ENCODE measurements at regions not wholly inside any gene's neighbourhood (a gene's known extent, or its start where the extent isn't known, plus 50 kb on each side); places are given as distances from the start of the nearest gene placed in this dataset.

DNA sequence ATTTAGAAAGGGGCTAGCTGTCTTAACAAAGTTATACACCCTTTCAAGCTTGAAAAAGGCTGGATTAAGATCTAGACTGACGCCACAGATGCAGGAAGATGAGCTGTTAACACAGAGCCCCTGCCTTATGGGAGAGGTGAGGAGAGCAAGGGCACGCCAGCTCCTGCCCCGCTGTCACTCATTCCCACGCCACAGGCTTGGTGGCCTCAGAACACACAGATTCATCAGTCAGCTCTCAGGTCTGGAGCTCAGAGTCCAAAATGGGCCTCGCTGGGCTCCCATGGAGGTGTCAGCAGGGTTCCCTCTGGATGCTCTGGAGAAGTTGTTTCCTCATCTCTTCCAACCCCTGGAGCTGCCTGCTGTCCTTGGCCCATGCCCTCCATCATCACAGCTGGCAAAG is 554.2 kb downstream of the TCERG1L start:
- TF ChIP-seq, protein P1, sequence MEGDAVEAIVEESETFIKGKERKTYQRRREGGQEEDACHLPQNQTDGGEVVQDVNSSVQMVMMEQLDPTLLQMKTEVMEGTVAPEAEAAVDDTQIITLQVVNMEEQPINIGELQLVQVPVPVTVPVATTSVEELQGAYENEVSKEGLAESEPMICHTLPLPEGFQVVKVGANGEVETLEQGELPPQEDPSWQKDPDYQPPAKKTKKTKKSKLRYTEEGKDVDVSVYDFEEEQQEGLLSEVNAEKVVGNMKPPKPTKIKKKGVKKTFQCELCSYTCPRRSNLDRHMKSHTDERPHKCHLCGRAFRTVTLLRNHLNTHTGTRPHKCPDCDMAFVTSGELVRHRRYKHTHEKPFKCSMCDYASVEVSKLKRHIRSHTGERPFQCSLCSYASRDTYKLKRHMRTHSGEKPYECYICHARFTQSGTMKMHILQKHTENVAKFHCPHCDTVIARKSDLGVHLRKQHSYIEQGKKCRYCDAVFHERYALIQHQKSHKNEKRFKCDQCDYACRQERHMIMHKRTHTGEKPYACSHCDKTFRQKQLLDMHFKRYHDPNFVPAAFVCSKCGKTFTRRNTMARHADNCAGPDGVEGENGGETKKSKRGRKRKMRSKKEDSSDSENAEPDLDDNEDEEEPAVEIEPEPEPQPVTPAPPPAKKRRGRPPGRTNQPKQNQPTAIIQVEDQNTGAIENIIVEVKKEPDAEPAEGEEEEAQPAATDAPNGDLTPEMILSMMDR (IDR thresholded peaks at IDR 0.05) = no peak
- TF ChIP-seq POLR2AphosphoS5 (IDR thresholded peaks at IDR 0.05) = no peak
